IPS-11a (cell line): ENCODE measurements at regions not wholly inside any gene's neighbourhood (a gene's known extent, or its start where the extent isn't known, plus 50 kb on each side); places are given as distances from the start of the nearest gene placed in this dataset.

ENCODE experiments used
- H3K4me3 ChIP-seq: one replicate; pipeline ENCODE4 v1.5.1; 2013; ENCODE audit warnings: low read depth, low read length, control low read depth

DNA sequence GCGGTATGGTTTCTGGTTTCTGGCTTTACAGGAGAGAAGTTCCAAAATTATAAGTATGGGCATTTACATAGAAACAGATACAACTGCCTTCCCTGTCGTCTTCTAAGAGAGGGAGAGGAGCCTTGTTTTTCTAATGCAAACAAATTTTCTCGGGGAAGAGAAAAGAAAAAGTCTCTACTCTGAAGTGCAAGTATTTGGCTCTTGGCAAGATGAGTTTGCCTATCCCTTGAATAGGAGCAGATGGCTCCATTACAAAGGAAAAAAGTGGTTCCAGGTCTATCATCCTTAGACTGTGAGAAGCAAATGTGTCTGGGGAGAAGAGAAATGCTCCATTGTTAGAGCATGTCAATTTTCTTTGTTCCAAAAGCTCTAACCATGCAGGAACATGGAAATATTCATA is 455.6 kb downstream of the BUD13 start:
- H3K4me3 ChIP-seq: no peak overlapping the region

DNA sequence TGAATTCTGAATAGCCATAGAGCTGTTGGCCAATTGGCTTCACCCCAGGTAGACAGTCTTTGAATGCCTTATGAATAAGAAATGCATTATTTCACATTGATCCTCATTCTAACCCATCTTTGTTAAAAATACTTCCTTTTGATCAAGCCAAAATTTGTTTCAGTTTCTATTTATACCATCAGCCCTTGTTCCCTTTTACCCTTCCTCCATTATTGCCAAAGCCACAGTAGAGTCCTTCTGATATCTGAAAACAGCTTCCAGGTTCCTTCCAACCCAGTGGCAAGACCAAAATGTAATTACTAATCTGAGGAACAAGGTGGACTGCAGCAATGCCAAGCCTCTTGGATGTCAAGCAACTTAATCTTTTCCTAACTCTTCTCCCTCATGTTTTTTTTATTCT is 458.8 kb downstream of the BUD13 start:
- no peak overlapping the region for H3K4me3 ChIP-seq

DNA sequence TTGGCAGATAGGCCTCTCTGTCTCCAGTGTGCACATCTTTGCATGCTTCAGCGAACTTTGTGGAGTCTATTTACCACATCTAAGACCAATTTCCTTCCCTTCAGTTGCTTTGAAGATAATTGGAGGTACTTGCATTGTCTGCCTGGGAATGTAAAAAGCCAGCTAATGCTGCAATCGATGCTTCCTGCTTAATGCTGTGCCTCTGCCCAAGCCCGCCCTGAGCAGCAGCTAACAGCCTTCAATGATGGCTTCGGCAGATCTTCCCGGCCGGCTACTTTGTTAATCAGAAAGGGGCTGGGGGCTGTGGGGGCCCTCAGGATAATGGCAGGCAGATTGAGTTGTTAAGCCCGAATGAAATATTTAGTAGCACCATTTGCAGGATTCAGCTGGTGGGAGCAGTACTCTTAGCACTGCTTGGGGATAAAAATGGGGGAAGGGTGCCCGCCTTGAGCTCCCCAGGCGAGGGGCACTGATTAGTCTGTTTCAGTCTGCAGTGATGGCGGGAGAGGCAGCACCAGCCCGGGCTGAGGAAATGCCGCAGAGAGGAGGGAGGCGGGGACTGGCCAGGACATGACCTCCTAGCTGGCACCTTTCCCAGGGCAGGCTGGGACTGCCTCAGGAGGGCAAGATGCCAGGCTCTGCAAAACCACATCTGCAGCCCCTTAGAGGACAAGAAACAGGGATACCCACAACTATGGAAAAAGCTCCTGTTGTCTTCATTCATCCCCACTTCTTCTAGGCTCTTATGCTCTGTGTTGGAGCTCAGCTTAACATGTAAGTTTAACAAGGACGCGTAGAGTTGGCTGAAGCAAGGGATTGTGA is 460.0 kb downstream of the BUD13 start:
- no peak overlapping the region for H3K4me3 ChIP-seq

DNA sequence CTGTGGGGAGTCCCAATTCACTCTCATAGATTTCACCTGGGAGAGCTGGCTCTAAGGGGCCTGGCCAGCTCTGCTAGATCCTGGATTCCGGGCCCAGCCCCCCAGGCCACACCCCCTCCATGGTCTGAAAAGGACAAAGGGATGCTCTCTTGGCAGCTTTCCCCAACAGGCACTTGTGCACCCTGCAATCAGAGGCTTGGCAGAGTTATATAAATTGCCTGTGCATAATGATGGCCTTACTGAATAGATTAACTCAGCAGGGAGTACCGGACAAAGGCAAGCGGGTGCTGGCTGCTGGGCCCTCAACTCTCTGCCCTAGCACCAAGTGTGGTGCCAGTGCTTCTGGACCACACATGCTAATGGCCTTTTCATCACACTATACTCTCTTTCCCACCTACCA is 461.6 kb downstream of the BUD13 start:
- no peak overlapping the region for H3K4me3 ChIP-seq

DNA sequence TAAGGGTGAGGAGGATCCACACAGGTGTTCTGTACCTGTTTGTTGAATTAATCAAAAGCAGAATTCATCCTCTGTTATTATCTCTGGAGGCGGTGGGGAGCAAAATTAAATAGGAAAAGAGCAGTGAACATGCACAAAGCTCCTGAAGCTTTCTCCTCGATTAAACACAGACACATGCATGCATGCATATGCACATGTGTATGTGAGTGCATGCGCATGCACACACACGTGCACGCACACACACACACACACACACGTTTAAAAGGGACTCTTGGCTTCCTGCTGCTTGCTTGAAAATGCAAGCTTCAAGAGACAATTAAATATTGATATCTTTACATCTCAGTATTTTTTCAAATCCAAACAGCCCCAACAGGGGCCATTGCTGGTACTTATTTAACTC is 462.1 kb downstream of the BUD13 start:
- no peak overlapping the region for H3K4me3 ChIP-seq

DNA sequence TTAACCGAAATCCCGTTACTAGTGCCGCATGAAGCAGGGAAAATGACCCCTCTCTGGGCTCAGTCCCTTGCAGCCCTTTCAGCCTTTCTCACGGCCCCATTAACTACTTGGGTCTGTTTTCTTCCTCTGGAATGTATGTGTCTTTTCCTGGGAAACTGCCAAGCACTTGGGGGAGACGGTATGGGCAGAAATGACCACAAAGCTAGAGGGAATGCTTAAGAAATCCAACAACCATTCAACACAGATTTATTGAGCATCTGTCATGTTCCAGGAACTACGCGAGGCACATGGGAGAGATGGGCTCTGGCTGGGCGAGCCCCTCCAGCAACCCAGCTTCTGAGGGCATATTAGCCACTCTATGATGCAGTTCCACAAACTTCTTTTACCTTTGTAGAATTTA is 462.6 kb downstream of the BUD13 start:
- H3K4me3 ChIP-seq: no peak overlapping the region

DNA sequence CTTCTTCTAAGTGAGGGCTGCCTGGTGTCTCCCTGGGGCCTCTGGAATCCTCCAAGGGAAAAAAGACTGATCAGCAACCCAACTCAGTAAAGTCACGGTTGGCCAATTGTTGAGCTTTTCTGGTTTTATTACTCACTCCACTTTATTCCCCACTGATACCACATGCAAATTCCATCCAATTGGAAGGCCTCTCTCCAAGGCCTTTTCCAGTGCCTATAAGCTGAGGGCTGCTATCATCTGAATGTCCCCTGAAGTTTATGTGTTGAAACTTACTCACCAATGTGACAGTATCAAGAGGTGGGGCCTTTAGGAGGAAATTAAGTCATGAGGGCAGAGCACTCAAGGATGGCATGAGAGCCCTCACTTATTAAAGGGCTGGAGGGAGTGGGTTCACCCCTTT is 463.3 kb downstream of the BUD13 start:
- H3K4me3 ChIP-seq: no peak overlapping the region

DNA sequence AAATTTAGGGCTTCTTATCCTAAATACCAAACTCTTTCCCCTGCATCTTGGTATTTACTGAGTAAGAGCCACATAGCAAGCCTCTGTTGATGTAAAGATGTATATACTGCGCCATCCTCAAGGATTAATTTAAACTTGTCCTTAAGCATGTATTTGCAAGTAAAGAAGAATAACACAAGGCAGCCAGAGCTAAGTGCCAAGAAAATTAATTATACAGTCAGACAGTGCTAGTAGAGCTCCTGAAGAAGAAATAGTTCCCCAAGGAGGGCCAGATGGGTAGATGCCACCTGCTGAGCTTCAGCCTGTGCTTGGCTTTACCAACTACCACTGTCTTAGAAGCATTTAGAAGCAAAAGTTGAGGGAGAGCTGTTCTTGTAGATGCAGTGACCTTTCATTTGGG is 470.0 kb downstream of the BUD13 start:
- no peak overlapping the region for H3K4me3 ChIP-seq

DNA sequence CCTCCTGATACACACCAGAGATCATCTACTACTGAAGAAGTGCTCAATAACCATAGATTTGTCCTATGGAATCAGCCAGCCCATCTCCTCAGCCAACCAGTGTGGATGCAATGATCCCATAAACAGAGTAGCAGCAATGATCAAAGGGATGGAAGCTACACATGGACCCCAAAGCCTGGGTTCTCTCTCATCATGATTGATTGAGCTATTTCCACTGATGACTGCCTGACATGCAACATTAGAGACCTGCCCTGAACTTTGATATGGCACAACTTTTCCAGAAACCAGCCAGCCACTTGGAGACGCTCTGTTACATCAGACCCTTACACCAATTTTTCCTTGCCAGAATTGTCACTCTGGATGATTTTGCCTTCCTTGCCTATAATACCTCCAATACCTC is 471.6 kb downstream of the BUD13 start:
- no peak overlapping the region for H3K4me3 ChIP-seq

DNA sequence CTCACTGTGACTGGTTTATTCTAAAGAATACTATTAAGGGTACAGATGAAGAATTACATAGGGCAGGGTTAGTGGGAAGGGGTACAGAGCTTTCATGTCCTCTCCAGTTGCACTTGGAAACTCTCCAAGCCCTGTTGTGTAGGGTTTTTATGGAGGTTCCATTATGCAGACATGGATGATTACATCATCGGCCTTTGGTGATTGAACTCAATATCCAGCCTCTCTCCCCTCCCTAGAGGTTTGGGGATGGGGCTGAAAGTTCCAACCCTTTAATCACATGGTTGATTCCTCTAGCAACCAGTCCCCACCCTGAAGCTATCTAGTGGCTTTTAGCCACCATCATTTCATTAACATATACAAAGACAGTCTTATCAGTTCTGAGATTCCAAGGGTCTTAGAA is 472.6 kb downstream of the BUD13 start:
- no peak overlapping the region for H3K4me3 ChIP-seq

DNA sequence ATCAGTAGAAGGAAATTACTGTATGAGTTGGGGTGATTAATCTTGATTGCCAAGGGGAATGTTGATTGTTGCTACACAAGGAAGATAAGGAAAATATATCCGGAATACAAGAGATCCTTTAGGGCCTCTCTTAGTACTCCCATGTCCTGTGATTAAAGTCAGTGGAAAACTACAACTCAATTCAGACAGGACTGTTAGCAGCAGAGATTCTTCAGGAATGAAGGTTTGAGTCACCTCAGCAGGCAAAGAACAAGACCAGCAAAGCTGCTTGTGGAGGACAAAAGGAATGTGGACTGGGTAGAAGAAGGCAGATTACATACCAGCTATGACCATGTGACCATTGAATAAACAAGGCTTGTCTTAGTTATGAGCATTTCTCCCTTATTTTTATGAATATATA is 478.2 kb downstream of the BUD13 start:
- no peak overlapping the region for H3K4me3 ChIP-seq

DNA sequence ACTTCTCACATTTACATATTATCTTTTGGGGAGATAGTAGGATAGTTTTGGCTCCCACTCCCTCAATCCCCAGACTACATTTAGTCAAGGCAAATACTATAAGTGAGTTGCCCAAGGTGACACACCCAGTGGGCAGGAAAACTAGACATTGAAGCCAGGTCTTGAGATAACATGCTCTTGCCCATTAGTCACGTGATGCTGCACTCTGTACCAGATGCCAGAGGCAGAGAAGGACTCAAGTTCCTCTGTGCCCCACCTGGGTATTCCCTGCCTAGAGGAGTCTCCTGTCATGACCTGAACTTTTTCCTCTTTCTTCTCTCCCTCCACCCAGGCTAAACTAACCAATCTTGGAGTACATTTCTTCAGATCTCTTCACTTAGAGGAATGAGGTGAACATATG is 484.9 kb downstream of the BUD13 start:
- H3K4me3 ChIP-seq: no peak overlapping the region

DNA sequence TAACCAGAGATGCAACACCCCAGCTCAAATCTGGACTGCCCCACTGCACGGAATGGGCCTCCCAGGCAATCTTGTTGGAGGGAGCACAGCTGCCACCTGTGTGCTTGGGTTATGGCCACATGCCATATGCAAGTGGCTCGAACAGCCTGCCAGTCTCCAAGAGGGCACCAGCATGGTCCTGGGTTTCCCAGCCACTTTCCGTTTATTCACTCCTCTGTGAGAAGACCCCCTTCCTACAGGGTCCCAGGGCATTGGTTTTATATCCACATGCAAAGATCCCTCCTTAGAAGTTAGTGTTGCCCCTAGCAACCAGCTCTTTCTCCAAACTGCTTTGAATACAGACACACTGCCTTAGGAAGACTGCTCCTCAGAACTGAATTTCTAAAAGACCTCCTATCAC is 487.8 kb downstream of the BUD13 start:
- H3K4me3 ChIP-seq: no peak overlapping the region

DNA sequence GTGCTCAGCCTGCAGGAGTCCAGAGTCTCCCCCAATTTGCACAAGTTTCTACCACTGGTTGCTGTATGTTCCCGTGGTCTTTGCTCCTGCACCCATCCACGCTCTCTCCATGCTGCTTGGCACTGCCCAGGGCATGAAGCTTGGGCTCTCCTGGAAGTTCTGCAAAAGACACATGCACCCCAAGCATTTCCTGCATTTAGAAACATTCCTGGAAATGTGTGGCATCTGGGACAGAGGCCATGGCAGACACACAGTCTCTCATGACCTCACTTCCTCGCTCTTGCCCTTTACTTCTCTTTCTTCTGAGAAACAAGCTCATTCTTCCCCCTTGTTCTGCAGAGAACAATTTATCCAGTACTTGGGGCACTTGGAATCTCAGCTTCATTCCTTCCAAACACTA is 489.5 kb downstream of the BUD13 start:
- no peak overlapping the region for H3K4me3 ChIP-seq

DNA sequence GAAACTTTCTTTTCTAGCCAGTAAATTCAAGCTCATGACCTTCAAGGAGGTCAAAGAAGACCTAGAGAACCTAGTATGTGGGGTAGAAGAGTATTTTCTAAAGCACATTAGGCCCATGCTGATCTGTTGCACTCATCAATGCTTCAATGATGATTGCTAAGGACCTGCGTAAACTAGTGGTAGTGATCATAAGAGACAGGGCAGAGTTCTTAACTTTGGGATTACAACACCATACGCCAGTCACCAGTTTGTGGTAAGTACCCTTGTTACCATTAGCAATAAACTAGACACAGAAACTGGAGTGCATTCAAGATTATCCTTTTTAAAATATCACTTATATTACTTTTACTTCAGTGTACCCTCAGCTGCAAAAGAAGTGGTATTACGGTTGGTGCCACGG is 490.3 kb downstream of the BUD13 start:
- H3K4me3 ChIP-seq: no peak overlapping the region

DNA sequence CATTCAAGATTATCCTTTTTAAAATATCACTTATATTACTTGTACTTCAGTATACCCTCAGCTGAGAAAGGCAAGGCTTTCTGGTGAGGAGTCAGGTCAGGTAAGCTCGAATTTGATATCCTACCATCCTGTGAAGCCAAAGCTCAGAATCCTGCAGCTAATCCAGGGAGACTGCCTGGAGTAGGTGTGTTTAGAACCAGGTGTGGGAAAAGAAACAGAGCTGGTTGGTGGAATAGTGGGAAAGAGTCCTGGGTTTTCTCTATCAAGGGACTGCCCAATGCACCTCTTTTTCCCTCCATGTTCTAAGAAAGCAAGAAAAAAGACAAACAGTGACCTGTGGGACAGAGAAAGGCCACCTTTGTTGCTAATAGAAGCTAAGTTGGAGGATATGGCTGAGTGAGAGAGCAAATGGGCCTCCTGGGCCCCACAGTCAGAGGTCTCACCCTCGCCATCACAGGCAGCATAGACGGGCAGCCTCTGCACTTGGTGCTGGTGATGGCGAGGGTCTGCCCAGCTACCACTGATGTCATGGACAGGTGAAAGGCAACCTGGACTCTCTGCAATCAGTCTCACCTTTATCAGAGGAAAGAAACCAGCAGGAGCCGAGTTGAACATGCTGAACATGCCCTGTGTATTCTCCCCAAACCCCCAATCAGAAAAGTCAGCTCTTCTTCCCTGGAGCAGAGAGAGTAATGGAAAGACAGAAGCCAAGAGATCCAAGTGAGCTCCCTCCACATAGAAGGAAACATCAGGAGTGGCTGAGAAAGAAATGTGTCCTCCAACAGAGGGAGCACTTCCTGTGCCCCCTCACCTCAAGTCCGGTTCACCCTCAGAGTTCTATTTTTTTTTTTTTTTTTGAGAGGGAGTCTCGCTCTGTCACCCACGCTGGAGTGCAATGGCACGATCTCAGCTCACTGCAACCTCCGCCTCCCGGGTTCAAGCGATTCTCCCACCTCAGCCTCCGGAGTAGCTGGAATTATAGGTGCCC is 491.3 kb downstream of the BUD13 start:
- H3K4me3 ChIP-seq: no peak overlapping the region

DNA sequence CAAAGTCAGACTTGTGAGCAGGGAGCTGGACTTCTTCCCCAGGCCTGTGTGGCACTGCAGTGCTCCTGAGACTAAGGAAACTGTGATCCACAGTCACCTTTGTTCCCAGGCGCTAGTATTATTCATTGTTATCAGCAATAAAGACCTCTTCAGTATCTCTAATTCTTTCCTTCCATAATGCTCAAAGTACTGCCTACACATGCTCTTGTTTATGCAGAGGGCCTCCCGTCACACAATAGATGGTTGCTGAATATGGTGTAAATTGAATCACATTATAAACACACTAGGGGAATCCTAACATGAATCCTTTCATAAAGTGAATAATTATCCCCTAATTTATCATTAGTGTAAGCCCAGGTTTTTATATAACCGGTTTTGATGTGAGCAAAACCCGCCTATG is 493.3 kb downstream of the BUD13 start:
- H3K4me3 ChIP-seq: no peak overlapping the region

DNA sequence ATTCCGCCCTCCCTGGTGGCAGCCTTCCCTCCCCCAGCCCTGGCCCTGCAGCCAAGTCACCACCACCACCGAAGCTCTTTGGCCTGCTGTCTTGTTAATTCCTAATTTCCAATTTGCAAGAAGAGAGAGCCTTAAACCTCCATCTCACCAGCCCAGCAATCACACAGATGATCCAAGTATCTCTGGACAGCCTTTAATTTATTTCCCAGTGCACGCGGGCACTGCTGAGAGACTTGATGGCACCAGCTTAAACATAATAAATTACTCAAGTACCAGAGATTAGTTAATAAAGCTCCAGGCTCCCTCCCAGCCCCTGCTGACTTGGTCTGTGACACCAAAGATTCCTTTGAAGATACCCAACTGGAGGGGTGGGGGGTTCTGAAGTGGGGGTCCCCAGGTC is 494.7 kb downstream of the BUD13 start:
- H3K4me3 ChIP-seq: no peak overlapping the region

DNA sequence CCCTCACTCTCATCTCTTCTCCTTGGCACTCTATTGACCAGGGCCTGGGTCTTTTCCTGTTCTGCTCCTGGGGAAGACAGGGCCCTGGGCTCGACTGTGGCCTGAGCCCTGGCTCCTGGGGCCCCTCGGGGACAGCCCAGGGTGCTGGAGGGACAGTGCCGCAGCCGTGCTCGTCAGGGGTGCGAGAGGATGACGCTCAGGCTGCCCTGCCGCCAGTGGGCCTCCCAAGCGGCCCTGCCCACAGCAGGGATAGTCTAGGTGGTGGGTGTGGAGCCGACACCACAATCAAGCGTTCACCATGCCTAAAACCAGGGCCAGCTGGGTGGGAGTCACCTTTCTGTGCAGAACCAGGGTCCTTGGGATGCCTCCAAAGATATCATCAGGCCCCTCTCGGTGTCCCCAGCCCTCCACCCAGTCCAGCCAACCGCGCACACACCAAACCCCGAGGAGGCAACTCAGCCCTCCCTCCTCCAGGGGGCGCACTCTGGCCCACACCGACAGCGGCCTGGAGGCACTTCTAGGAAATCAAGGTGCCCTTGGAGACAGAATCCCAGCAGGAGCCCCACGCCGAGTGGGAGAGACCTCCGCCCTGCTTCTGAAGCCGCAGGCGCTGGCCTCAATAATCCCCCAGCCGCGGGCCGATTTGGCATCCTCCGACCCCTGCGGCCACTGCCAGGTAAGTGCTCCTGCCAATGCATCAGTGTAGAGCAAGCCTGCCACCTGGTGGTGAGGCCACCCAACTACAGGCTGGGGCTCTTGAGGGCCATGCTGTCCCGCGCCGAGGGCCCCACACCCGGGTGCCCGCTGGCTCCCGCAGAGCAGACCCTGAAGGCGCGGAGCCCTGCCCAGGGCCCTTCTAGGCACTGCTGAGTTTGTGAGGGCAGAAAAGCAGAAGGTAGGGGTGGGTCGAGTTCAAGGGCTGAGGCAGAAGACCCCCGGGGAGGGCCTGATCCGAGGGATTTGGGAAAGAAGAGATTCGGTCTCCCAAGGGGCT is 496.4 kb downstream of the BUD13 start:
- peak overlapping the region; percentile 48 for H3K4me3 ChIP-seq

DNA sequence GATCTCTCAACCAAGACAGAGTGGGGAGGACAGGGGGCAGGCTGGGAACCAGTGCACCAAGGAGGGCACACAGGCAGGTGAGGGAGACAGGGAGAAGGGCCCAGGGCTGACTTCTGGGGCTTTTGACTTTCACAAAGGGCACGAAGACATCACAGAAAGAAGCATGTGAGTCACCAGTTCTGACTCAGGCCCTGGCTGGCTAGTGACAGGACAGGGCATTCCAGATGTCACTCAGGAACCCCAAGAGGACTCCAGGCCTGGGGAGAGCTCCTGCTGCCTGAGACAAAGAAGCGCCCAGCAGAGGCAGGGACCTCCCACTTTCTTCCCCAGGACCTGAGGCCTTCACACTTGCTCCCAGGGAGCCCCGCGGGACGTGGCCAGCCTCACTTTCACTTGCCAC is 497.2 kb downstream of the BUD13 start:
- H3K4me3 ChIP-seq: no peak overlapping the region

DNA sequence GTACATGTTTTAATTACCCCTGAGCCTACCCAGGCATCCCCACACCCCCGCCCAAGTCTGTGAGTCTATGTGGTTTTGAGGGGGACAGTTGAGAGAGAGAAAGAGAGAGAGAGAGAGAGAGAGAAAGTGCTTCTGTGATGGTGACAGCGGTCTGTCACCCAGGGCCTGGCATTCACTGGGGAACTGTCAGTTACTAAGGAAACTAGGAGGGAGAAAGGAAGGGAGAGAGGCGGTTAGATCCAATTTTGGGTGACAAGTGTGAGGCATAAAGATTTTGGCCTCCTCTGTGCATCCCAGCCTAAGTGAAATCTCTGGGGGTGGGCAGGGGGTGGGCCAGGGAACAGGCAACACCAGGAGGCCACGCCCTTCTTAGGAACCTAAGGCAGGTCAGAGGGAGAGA is 498.3 kb downstream of the BUD13 start:
- H3K4me3 ChIP-seq: no peak overlapping the region
